NB4 (cell line): ENCODE measurements at regions not wholly inside any gene's neighbourhood (a gene's known extent, or its start where the extent isn't known, plus 50 kb on each side); places are given as distances from the start of the nearest gene placed in this dataset.

Experiments
- DNase-seq: peaks from one replicate; pipeline ENCODE4 v3.0.0; 2010; ENCODE audit warnings: low read depth
- H3K4me3 ChIP-seq: one replicate; pipeline ENCODE4 v1.5.1; 2011; ENCODE audit warnings: mild to moderate bottlenecking, low read depth, low read length, moderate library complexity
- CTCF ChIP-seq: IDR thresholded peaks from one replicate; pipeline ENCODE4 v1.5.1; 2012; ENCODE audit warnings: low read depth, low read length
- MAX ChIP-seq: IDR thresholded peaks from 2 replicates; pipeline ENCODE4 v1.6.1; 2011; ENCODE audit warnings: low read depth, low read length
- MYC ChIP-seq: IDR thresholded peaks from 2 replicates; pipeline ENCODE4 v1.6.1; 2011; ENCODE audit warnings: low read depth, low read length
- POLR2A ChIP-seq: IDR thresholded peaks from 2 replicates; pipeline ENCODE4 v1.6.1; 2011; ENCODE audit warnings: mild to moderate bottlenecking; ENCODE audit not compliant: insufficient read length; ENCODE audit errors: extremely low read depth

GRCh38 chr16:16863672-16864071 lies 484.7 kb downstream of the NPIPA7 start:
- TF ChIP-seq CTCF: no peak
- TF ChIP-seq POLR2A: no peak
- no peak for TF ChIP-seq MAX
- TF ChIP-seq MYC: no peak
- no peak overlapping the region for H3K4me3 ChIP-seq
- DNase-seq: no peak

- DNase-seq: no peak
- TF ChIP-seq MAX (no peak), MYC (no peak), POLR2A (no peak), CTCF (no peak)
- no peak overlapping the region for H3K4me3 ChIP-seq
Measured at GRCh38 chr16:16864536-16864935, 485.6 kb downstream of the NPIPA7 start.

- TF ChIP-seq MAX (no peak), CTCF (no peak), MYC (no peak), POLR2A (no peak)
- no peak for DNase-seq
- H3K4me3 ChIP-seq: no peak overlapping the region
Measured at GRCh38 chr16:16865374-16865773, 486.4 kb downstream of the NPIPA7 start.

GRCh38 chr16:16867973-16868372 lies 489.0 kb downstream of the NPIPA7 start:
- no peak for DNase-seq
- TF ChIP-seq CTCF (no peak), MYC (no peak), MAX (no peak), POLR2A (no peak)
- H3K4me3 ChIP-seq: no peak overlapping the region

- H3K4me3 ChIP-seq: no peak overlapping the region
- DNase-seq: no peak
Measured at GRCh38 chr16:16868727-16869126, 489.8 kb downstream of the NPIPA7 start.

More at GRCh38 chr16:16868727-16869126, 489.8 kb downstream of the NPIPA7 start:
- TF ChIP-seq MAX (no peak), POLR2A (no peak), CTCF (no peak), MYC (no peak)
